ENCODE measurements at regions not wholly inside any gene's neighbourhood (a gene's known extent, or its start where the extent isn't known, plus 50 kb on each side); places are given as distances from the start of the nearest gene placed in this dataset.

GRCh38 chr6:44727651-44728630 is 340.4 kb downstream of the CDC5L start:
- H3K36me3 ChIP-seq (ENCODE audit: control insufficient read depth, insufficient read depth, low read length): no peaks in the 10 kb centered on the region
- no peak for DNase-seq (ENCODE audit: extremely low read depth, insufficient read length)
- H3K4me3 ChIP-seq (replicated peaks; ENCODE audit: low read depth, low read length): no peak overlapping the region
- no peak for TF ChIP-seq CTCF (IDR thresholded peaks at IDR 0.05; ENCODE audit: insufficient read depth, low read length, poor library complexity, severe bottlenecking)
- no peaks in the 10 kb centered on the region for H3K27me3 ChIP-seq (replicated peaks; ENCODE audit: control insufficient read depth, insufficient read depth, low read length)

- TF ChIP-seq CTCF (IDR thresholded peaks at IDR 0.05; ENCODE audit: insufficient read depth, low read length, poor library complexity, severe bottlenecking): no peak
- H3K36me3 ChIP-seq (ENCODE audit: control insufficient read depth, insufficient read depth, low read length): no peaks in the 10 kb centered on the region
- no peak overlapping the region for H3K4me3 ChIP-seq (replicated peaks; ENCODE audit: low read depth, low read length)
- H3K27me3 ChIP-seq (replicated peaks; ENCODE audit: control insufficient read depth, insufficient read depth, low read length): no peaks in the 10 kb centered on the region
- DNase-seq (ENCODE audit: extremely low read depth, insufficient read length): no peak
These were observed 343.4 kb downstream of the CDC5L start for GRCh38 chr6:44730771-44731391.

GRCh38 chr6:44731485-44732095 is 344.1 kb downstream of the CDC5L start:
- no peak for TF ChIP-seq CTCF (IDR thresholded peaks at IDR 0.05; ENCODE audit: insufficient read depth, low read length, poor library complexity, severe bottlenecking)
- Histone ChIP-seq H3K36me3 (ENCODE audit: control insufficient read depth, insufficient read depth, low read length) (no peaks in the 10 kb centered on the region), H3K4me3 (replicated peaks; ENCODE audit: low read depth, low read length) (no peak overlapping the region), H3K27me3 (replicated peaks; ENCODE audit: control insufficient read depth, insufficient read depth, low read length) (no peaks in the 10 kb centered on the region)
- no peak for DNase-seq (ENCODE audit: extremely low read depth, insufficient read length)

- no peaks in the 10 kb centered on the region for H3K36me3 ChIP-seq (ENCODE audit: control insufficient read depth, insufficient read depth, low read length)
- H3K27me3 ChIP-seq (replicated peaks; ENCODE audit: control insufficient read depth, insufficient read depth, low read length): no peaks in the 10 kb centered on the region
- H3K4me3 ChIP-seq (replicated peaks; ENCODE audit: low read depth, low read length): no peak overlapping the region
- TF ChIP-seq CTCF (IDR thresholded peaks at IDR 0.05; ENCODE audit: insufficient read depth, low read length, poor library complexity, severe bottlenecking): no peak
- DNase-seq (ENCODE audit: extremely low read depth, insufficient read length): no peak
These were observed 344.7 kb downstream of the CDC5L start for GRCh38 chr6:44732243-44732642.

GRCh38 chr6:44733126-44733525 is 345.6 kb downstream of the CDC5L start:
- no peak for TF ChIP-seq CTCF (IDR thresholded peaks at IDR 0.05; ENCODE audit: insufficient read depth, low read length, poor library complexity, severe bottlenecking)
- Histone ChIP-seq H3K4me3 (replicated peaks; ENCODE audit: low read depth, low read length) (no peak overlapping the region), H3K27me3 (replicated peaks; ENCODE audit: control insufficient read depth, insufficient read depth, low read length) (no peaks in the 10 kb centered on the region), H3K36me3 (ENCODE audit: control insufficient read depth, insufficient read depth, low read length) (no peaks in the 10 kb centered on the region)
- no peak for DNase-seq (ENCODE audit: extremely low read depth, insufficient read length)
